Peyer's patch (tissue), 4 donors: ENCODE measurements at regions not wholly inside any gene's neighbourhood (a gene's known extent, or its start where the extent isn't known, plus 50 kb on each side); places are given as distances from the start of the nearest gene placed in this dataset.
A peak's percentile ranks its signal among the peaks of the same experiment; 100 is the strongest.

Experiments used
- DNase-seq, 3 donors: peaks; one replicate each; pipeline ENCODE4 v3.0.0-alpha.2; 2017 to 2019
- H3K27ac ChIP-seq, 4 donors: fragments of 200-600 bp; sonication (generic); one replicate each; pipeline ENCODE4 v1.5.1; 2016 to 2019
- H3K27me3 ChIP-seq, 2 donors: fragments of 200-600 bp; sonication (generic); one replicate each; pipeline ENCODE4 v1.5.1; 2019
- H3K36me3 ChIP-seq, 3 donors: fragments of 200-600 bp; sonication (generic); one replicate each; pipeline ENCODE4 v1.5.1; 2016 to 2019
- H3K4me1 ChIP-seq, 4 donors: fragments of 200-600 bp; sonication (generic); one replicate each; pipeline ENCODE4 v1.5.1; 2016 to 2019
- H3K4me3 ChIP-seq, 4 donors: fragments of 200-600 bp; sonication (generic); 1 replicate in 3 of 4; 2 replicates in 1 of 4; pipeline ENCODE4 v1.5.1; 2016 to 2019; ENCODE audit warnings: mild to moderate bottlenecking in 1 of 4
- H3K9me3 ChIP-seq, 4 donors: fragments of 200-600 bp; sonication (generic); one replicate each; pipeline ENCODE4 v1.5.1; 2016 to 2019; ENCODE audit warnings: mild to moderate bottlenecking in 1 of 4
- POLR2A ChIP-seq, 2 donors: fragments of 450-650 bp; IDR thresholded peaks; one replicate each; pipeline ENCODE4 v1.5.1; 2017; ENCODE audit warnings: antibody characterized with exemption in 2 of 2, mild to moderate bottlenecking in 2 of 2, moderate library complexity in 2 of 2
- TF ChIP-seq, protein P1 (sequence below), 6 experiments: fragments of 450-650 bp in 4 of 6; fragments of 200-600 bp in 2 of 6; sonication (generic) in 1 of 6; IDR thresholded peaks; one replicate each; pipeline ENCODE4 v1.5.1; 2017 to 2019; ENCODE audit warnings: antibody characterized with exemption in 6 of 6, mild to moderate bottlenecking in 3 of 6, moderate library complexity in 1 of 6

DNA sequence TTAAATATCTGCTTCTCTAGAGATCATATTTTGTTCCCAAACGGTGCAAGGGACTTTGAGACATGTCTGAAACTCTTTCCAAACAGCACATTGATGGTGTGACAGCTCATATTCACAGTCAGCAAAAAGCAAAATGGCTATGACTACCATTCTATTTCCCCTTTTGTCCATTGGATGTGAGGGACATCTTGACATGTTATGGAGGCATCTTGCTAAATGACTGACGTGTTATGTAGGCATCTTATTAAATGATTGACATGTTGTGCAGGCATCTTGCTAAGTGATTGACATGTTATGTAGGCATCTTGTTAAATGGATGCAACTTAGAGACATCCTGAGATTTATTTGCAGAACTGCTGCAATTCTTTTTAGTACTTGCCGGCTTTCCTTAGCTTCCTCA is 255.8 kb downstream of the DLL1 start:
- TF ChIP-seq, protein P1, sequence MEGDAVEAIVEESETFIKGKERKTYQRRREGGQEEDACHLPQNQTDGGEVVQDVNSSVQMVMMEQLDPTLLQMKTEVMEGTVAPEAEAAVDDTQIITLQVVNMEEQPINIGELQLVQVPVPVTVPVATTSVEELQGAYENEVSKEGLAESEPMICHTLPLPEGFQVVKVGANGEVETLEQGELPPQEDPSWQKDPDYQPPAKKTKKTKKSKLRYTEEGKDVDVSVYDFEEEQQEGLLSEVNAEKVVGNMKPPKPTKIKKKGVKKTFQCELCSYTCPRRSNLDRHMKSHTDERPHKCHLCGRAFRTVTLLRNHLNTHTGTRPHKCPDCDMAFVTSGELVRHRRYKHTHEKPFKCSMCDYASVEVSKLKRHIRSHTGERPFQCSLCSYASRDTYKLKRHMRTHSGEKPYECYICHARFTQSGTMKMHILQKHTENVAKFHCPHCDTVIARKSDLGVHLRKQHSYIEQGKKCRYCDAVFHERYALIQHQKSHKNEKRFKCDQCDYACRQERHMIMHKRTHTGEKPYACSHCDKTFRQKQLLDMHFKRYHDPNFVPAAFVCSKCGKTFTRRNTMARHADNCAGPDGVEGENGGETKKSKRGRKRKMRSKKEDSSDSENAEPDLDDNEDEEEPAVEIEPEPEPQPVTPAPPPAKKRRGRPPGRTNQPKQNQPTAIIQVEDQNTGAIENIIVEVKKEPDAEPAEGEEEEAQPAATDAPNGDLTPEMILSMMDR (IDR thresholded peaks at IDR 0.05) = no peak
- TF ChIP-seq POLR2A (IDR thresholded peaks at IDR 0.05) = no peak
- no peak overlapping the region for H3K4me3 ChIP-seq
- peaks cover 0 to 5% (median 3%) of the 10 kb centered on the region in 4 donors for H3K9me3 ChIP-seq
- no peaks in the 10 kb centered on the region for H3K4me1 ChIP-seq
- H3K27me3 ChIP-seq = no peaks in the 10 kb centered on the region
- no peak overlapping the region for H3K27ac ChIP-seq
- H3K36me3 ChIP-seq = no peaks in the 10 kb centered on the region
- DNase-seq = no peak

DNA sequence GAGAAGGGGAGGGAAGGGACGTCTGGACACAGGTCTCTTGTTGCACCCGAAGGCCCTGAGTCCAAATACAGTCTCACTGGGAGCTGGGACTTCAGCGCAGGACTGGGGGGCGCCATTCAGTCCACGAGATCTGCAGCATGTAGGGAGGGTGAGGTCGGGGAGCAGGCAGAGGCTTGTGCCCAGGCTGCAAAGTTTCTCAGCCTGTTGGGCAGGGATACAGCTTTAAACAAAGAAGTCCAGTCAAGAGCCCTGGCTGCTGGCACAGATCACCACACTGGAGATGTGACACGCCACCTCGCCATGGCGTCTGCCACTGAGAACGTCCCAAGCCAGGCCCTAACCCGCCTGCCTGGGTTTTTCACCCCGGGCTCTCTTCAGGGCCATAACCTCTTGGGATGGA is 256.6 kb downstream of the DLL1 start:
- DNase-seq = peak in 1 of 3 donors; percentile 29
- no peak for TF ChIP-seq POLR2A (IDR thresholded peaks at IDR 0.05)
- TF ChIP-seq, protein P1 (IDR thresholded peaks at IDR 0.05) = no peak
- no peaks in the 10 kb centered on the region for H3K27me3 ChIP-seq
- H3K4me3 ChIP-seq = no peak overlapping the region
- H3K36me3 ChIP-seq = no peaks in the 10 kb centered on the region
- H3K4me1 ChIP-seq = no peaks in the 10 kb centered on the region
- H3K9me3 ChIP-seq = peaks cover 0 to 5% (median 3%) of the 10 kb centered on the region in 4 donors
- H3K27ac ChIP-seq = no peak overlapping the region

DNA sequence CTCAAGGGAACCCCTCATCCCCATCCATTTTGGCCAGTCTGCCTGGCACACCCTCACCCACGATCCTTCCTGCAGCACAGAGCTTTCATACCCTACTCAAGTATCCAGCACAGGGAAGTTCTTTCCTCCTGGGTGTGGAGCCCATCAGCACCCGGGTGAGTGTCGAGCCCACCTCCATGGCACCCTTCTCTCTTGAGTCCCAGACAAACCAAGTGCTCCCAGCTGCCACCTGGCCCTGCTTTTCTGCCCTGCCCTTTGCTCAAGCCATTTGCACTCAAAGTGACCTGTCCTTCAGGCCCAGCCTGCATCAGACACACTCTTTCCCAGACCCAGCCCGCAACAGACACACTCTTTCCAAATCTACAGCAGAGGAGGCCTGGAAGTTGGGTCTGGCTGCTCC is 257.2 kb downstream of the DLL1 start:
- TF ChIP-seq, protein P1 (IDR thresholded peaks at IDR 0.05) = no peak
- no peaks in the 10 kb centered on the region for H3K4me1 ChIP-seq
- no peaks in the 10 kb centered on the region for H3K27me3 ChIP-seq
- DNase-seq = peak in 2 of 3 donors; percentile 25 to 37
- H3K27ac ChIP-seq = no peak overlapping the region
- H3K9me3 ChIP-seq = peaks cover 0 to 5% (median 3%) of the 10 kb centered on the region in 4 donors
- H3K36me3 ChIP-seq = no peaks in the 10 kb centered on the region
- no peak overlapping the region for H3K4me3 ChIP-seq

DNA sequence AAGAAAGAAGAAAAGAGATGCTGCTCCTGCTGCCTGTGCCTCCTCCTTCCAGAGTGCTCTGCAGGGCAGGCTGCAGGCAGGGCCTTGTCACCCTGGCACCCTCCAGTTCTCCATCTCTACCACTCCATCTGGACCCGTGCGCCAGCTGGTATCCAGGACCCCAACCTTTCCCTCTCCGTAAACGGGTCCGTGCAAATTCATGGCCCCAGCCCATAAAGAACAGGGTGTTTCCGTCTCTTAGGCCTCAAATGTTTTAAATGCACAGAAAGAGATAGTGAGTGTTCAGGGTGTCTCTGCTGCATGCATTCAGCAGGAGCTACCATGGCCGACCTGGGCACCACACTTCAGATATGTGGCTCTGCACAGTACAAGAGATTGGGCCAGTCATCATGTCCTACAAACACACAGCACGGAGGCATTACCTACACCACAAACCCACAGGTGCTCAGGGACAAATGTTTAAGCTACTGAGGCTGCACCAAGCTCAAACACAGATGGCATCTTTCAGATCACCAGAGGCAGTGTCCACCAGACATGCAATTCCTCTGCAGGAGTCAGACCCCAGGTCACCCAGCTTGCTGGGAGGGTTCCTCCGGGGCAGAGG is 258.1 kb downstream of the DLL1 start:
- no peaks in the 10 kb centered on the region for H3K27me3 ChIP-seq
- no peak overlapping the region for H3K27ac ChIP-seq
- TF ChIP-seq, protein P1 (IDR thresholded peaks at IDR 0.05) = no peak
- no peak for TF ChIP-seq POLR2A (IDR thresholded peaks at IDR 0.05)
- H3K4me3 ChIP-seq = no peak overlapping the region
- DNase-seq = peak in 1 of 3 donors; percentile 22
- no peaks in the 10 kb centered on the region for H3K4me1 ChIP-seq
- H3K9me3 ChIP-seq = peaks cover 0 to 5% (median 3%) of the 10 kb centered on the region in 4 donors
- H3K36me3 ChIP-seq = no peaks in the 10 kb centered on the region

DNA sequence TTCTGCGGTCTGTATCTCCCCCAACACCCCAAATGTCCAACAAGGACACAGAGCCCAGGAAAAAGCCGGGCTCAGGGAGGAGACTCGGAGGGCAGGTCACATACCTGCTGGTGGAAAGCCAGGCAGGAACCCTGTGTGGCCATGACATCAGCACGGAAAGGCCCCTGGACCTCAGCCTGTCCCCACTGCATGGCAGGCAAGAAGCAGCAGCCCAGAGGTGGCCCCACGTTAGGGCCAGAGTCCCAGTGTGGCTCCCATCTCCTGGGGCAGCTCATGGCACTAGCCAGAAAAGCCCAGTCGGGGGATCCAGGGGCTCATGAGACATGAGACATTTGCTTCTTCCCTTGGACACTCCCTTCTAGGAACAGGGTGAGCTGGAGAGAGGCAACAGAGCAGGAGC is 258.7 kb downstream of the DLL1 start:
- H3K9me3 ChIP-seq = peaks cover 0 to 5% (median 3%) of the 10 kb centered on the region in 4 donors
- peak in 2 of 3 donors; percentile 24 to 39 for DNase-seq
- no peak overlapping the region for H3K4me3 ChIP-seq
- no peaks in the 10 kb centered on the region for H3K27me3 ChIP-seq
- H3K4me1 ChIP-seq = no peaks in the 10 kb centered on the region
- H3K27ac ChIP-seq = no peak overlapping the region
- no peak for TF ChIP-seq POLR2A (IDR thresholded peaks at IDR 0.05)
- TF ChIP-seq, protein P1 (IDR thresholded peaks at IDR 0.05) = no peak
- H3K36me3 ChIP-seq = no peaks in the 10 kb centered on the region
